ENCODE measurements at regions not wholly inside any gene's neighbourhood (a gene's known extent, or its start where the extent isn't known, plus 50 kb on each side); places are given as distances from the start of the nearest gene placed in this dataset.
"Not testable (repeated sequence)": the region's sequence is repeated elsewhere in the genome, so short reads cannot be mapped to it uniquely, and the experiment has no call there.

GRCh38 chr10:6677129-6677528, 97.1 kb upstream of the PRKCQ start:
- DNase-seq, result not testable (repeated sequence)

DNA sequence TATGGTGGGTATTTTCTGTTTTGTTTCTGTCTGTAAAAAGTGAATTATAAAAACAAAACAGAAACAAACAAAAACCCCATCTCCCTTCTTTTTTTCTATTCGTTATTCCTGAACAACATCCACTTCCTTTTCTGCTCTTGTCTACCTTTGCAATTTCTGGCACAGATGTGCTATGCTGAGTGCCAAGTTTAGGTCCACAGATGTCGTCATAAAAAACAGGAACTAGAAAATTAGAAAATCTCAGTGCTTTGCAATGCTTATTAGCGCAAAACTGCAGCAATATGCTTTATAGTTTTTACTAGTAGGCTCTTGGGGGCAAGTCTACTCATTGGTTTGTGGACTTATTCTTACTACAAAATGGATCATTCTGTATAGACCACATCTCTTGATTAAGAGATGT, 94.2 kb upstream of the PRKCQ start:
- DNase-seq, result no peak

DNA sequence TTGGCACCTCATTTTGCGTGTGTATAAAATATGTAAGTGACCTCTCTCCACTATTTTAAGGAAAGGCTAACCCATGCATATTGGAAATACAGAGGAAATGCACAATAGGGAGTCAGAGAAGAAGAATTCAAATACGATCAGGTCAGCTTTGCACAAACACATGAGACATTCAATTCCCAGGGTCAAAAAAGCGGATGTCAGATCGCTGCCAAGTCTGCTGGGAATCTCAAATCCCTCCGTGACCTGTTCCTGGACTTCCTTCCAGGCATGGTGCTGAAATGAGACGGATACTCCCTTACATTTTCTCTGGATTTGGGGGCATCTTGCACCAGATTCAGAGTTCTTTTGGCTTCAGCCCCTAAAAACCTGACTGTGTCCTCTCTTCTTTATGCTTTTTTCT, 91.9 kb upstream of the PRKCQ start:
- no peak for DNase-seq

GRCh38 chr10:6669269-6669859, 89.3 kb upstream of the PRKCQ start:
- DNase-seq, result no peak

DNA sequence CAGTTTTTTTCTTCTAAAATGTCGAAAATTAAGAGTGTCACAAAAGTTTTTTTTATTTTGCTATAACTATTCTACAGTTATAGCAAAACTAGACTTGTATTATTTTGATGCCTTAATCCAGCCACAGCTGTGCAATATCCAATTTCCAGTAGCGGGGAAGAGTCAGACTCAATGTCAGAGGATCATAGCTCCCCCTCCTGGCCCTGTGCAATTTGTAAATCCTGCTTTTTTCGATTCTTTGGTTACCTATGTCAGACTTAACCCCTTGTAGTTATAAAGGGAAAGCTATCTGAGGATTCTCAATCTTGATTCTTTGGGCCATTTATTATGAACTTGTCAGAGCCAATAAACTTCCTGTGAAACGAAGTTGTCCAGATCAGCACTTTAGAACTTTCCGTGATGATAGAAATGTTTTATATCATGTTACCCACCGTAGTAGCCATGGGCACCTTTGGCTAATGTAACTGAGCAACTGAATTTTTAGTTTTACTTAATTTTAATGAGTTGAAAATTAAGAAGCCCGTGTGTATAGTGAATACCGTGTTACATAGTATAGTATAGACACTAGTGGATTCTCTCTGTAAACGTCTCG, 87.7 kb upstream of the PRKCQ start:
- no peak for DNase-seq

DNA sequence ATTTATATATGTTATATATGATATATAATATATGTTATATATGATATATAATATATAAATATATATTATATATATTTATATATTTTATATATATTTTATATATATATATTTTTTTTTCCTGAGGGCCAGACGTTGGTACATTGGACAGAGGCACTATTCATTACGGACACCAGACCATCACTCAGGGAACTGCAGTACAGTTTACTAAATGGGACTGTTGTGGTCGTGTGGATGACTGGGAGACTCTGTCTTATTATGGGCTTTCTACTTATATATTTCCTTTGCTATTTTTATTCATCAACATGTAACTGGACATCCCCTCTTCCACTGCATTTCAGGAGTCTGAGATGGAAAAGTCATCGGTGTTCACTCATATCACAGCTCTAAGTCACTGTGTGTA, 87.1 kb upstream of the PRKCQ start:
- DNase-seq, result no peak

DNA sequence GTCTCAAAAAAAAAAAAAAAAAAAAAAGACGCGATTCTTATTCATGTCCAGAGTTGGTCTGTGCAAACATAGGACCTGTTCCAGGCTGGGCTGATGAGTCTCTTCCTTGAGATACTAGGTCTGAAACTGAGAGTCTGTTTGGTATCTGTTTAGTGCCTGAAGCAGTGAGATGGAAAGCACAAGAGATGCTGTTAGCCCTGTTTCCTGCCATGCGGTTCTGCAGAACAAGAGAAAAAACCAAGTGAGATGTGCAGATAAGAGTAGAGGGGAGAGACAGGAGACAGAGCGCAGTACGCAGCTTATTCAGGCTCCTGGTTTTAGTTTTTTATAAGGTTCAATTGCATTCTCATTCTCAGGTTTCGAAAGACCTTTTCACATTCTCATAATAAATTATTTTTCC, 85.8 kb upstream of the PRKCQ start:
- no peak for DNase-seq

DNA sequence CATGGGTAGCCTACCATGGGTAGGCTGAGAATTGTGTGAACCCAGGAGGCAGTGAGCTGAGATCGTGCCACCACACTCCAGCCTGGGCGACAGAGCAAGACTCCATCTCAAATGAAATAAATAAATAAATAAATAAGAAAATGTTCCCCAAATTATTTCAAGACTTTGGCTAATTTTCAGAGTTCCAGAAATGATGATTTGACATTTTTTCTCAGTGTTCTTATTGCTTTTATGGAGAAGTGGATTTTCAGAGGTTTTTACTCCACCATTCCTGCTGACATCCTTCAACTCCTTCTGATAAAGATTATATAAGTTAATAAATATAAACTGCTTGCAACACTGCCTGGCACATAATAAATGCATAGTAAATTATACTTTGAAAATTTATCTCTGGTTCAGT, 80.4 kb upstream of the PRKCQ start:
- DNase-seq, result no peak

DNA sequence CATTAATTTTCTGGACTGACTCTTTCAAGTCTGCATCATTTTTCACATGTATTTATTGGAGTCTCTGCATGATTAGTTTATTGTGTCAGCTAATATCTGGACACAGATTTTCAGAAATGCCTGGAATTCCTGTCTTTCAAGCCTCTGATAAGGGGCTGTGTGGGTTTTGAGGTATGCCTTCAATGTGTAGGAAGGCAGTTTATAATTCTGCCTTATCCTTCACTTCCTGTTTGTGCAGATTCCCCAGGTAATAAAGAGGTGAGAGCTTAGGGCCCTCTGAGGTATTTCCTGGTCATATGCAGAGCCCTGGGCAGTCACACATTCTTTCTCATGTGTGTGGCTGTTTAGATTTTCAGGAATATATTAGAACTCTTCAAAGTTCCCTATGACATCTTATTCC, 79.4 kb upstream of the PRKCQ start:
- DNase-seq, result no peak

- DNase-seq, result no peak
Observed at GRCh38 chr10:6657669-6658068, 77.6 kb upstream of the PRKCQ start.

GRCh38 chr10:6657196-6657595, 77.1 kb upstream of the PRKCQ start:
- no peak for DNase-seq

DNA sequence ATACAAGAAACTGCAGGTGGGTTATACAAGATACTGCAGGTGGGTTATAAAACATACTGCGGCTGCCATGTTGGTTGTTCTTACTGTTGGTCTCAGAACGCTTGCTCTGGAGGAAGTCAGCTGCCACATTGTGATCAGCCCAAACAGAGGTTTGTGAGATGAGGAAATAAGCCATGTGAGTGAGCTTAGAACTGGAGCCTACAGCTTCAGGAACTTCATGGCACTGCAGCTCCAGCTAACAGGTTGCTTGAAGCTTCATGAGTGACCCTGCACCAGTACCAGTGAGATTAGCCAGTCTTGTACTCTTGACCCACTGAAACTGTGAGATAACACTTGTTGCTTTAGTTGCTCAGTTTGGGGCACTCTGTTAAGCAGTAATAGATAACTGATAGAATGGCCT, 74.5 kb upstream of the PRKCQ start:
- DNase-seq, result no peak

DNA sequence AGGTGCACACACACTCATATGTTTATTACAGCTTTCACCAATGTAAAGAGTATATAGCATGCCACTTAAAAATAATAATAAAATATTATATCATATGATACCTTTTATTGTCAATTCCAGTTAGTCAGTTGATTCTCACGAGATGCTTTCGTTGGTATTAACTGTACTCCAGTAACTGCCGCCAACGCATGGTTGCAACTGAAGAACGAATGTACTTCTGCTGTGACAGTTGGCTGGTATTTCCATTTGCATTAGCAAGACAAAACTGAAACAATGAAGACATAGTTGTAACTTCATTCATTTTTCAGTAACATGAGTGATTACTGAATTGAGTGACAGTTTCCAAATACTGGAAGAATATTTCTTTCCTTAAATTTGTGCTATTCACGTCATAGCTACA, 70.5 kb upstream of the PRKCQ start:
- DNase-seq, result no peak

DNA sequence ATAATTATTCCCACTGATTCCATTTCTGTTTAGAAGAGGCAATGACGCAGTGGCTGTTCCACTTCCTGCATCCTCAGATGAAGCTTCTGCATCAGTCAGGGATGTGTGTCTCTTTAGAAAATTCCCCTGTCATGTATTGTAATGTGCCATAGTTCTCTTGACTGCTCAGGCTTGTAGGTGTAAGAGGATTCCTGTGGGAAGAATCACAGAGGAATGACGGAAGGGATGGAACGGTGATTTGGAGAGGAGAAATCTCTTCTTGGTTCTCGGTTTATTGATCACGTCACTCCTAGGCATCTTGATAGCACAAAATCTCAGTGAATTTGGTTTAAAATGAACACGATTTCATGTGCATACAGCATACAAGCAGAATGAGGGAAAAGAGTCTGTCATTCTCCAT, 69.8 kb upstream of the PRKCQ start:
- DNase-seq, result no peak

- no peak for DNase-seq
Observed at GRCh38 chr10:6648894-6649720, 69.0 kb upstream of the PRKCQ start.

GRCh38 chr10:6647811-6648526, 67.9 kb upstream of the PRKCQ start:
- no peak for DNase-seq

DNA sequence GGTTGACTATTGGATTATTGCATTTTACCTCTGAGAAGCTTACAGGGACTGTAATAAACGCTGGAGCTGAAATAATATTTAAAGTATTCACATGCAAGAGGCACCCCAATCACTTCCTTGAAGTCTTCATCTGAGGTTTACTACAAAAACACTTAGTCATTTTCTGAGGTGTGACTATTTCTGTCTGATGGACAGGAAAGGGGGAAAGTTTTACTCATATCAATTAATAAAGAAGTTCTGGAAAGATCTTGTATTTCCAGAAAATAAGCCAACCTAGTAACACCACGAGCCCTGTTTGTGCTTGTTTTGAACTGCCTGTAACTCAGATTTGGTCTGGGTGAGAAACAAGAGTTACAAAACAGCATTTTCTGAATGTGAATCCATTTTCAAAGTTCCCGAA, 63.9 kb upstream of the PRKCQ start:
- DNase-seq, result no peak

GRCh38 chr10:6642876-6643275, 62.8 kb upstream of the PRKCQ start:
- no peak for DNase-seq

DNA sequence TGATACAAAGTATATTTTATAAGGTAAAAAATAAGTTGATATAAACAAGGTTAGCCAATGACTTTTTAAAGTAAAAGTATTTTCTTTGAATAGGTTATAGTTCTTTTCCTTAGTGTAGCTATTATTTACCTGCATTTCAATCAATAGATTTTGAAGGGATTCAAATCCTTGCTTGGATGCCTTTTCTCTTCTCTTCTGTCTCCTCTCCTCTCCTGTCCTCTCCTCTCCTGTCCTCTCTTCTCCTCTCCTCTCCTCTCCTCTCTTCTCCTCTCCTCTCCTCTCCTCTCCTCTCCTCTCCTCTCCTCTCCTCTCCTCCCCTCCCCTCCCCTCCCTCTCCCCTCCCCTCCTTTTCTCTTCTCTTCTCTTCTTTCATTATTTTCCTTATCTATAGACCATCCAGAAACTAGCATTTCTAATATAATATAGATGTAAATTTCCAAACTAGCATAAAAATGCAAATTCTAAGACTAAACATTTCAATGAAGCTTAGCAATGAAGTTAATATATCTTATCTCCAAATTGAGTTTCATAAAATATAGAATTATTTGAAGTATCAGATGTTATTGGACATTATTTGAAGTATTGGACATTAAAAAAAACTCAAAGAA, 60.5 kb upstream of the PRKCQ start:
- no peak for DNase-seq

- DNase-seq, result no peak
Observed at GRCh38 chr10:6637053-6637452, 57.0 kb upstream of the PRKCQ start.

DNA sequence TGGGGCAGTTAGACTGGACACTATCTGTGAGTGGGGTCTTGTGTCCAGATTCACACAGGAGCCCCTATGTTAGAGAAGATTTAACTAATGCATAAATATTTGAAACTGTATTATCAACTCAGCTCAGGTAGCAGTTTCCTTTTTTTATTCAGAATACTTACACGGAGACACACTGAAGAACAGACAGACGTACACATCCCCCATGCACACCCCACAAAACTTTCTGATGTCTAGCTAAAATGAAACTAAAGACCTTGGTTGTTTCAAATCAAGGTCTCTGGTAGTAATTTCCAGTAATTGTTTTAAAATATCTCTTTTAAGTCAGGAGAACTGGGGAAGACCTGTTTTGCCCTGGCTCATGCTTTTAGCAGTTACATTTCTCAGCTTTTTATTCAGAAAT, 55.7 kb upstream of the PRKCQ start:
- DNase-seq, result no peak
